Stomach (tissue), 8 donors: ENCODE measurements at regions not wholly inside any gene's neighbourhood (a gene's known extent, or its start where the extent isn't known, plus 50 kb on each side); places are given as distances from the start of the nearest gene placed in this dataset.
A peak's percentile ranks its signal among the peaks of the same experiment; 100 is the strongest.

ENCODE experiments used
- DNase-seq, 2 donors: peaks; one replicate each; pipeline versions ENCODE4 v3.0.0 to v3.0.0-alpha.2; 2013 to 2019
- H3K27ac ChIP-seq, 5 donors: fragments of 200-600 bp in 4 of 5; sonication (generic) in 4 of 5; one replicate each; pipeline ENCODE4 v1.5.1; 2013 to 2019; ENCODE audit warnings: mild to moderate bottlenecking in 1 of 5, moderate library complexity in 1 of 5
- H3K27me3 ChIP-seq, 3 donors: fragments of 200-600 bp; sonication (generic); one replicate each; pipeline ENCODE4 v1.5.1; 2017 to 2019; ENCODE audit warnings: mixed run types in 1 of 3
- H3K36me3 ChIP-seq, 4 donors: fragments of 200-600 bp; sonication (generic); 1 replicate in 3 of 4; 2 replicates in 1 of 4; pipeline ENCODE4 v1.5.1; 2016 to 2019
- H3K4me1 ChIP-seq, 4 donors: fragments of 200-600 bp; sonication (generic); one replicate each; pipeline ENCODE4 v1.5.1; 2016 to 2019
- H3K4me3 ChIP-seq, 4 donors: fragments of 200-600 bp; sonication (generic) in 3 of 4; one replicate each; pipeline ENCODE4 v1.5.1; 2016 to 2019; ENCODE audit warnings: mild to moderate bottlenecking in 1 of 4
- H3K9me3 ChIP-seq, 4 donors: fragments of 200-600 bp; sonication (generic); one replicate each; pipeline ENCODE4 v1.5.1; 2016 to 2019
- CTCF ChIP-seq, 7 experiments: fragments of 450-650 bp in 4 of 7; fragments of 200-600 bp in 3 of 7; sonication (generic) in 3 of 7; IDR thresholded peaks; one replicate each; pipeline ENCODE4 v1.5.1; 2016 to 2019; ENCODE audit warnings: antibody characterized with exemption in 7 of 7, control low read depth in 2 of 7, mild to moderate bottlenecking in 1 of 7
- EP300 ChIP-seq: sonication (generic); formaldehyde crosslinking; IDR thresholded peaks from one replicate; pipeline ENCODE4 v1.6.1; 2017; ENCODE audit warnings: antibody characterized with exemption
- POLR2A ChIP-seq, 4 donors: fragments of 450-650 bp; IDR thresholded peaks; one replicate each; pipeline ENCODE4 v1.6.1; 2016; ENCODE audit warnings: antibody characterized with exemption in 4 of 4, control low read depth in 2 of 4, mild to moderate bottlenecking in 1 of 4, moderate library complexity in 1 of 4
- POLR2AphosphoS5 ChIP-seq, 3 donors: sonication (generic); formaldehyde crosslinking; IDR thresholded peaks; one replicate each; pipeline ENCODE4 v1.6.1; 2016; ENCODE audit warnings: antibody characterized with exemption in 3 of 3
- WGBS, 5 donors: extraction: QIAGEN DNeasy Blood & Tissue Kit in 3 of 5; methylation state at CpG; one replicate each; pipeline versions ENCODE4 v1.1.5 to v1.1.7; 2013 to 2018; 5-methylcytosine and 5-hydroxymethylcytosine counted together
- intact Hi-C: fragments of 100-400 bp; cut with DNase I; formaldehyde crosslinking; loops from one replicate; pipeline ENCODE4 v1.15.1; 2023; ENCODE audit warnings: low total_unique reads
- donor health status: healthy with polysubstance abuse.
- donor health status: Bipolar disorder and iron deficiency.
- donor health status: healthy.

GRCh38 chr13:30151388-30151787, 156.0 kb downstream of the KATNAL1 start:
- Histone ChIP-seq H3K9me3 (no peaks in the 10 kb centered on the region), H3K4me3 (no peak overlapping the region), H3K36me3 (no peaks in the 10 kb centered on the region), H3K4me1 (no peaks in the 10 kb centered on the region), H3K27me3 (peaks cover 0 to 16% (median 0%) of the 10 kb centered on the region in 3 donors), H3K27ac (no peak overlapping the region)
- TF ChIP-seq POLR2A (IDR thresholded peaks at IDR 0.05) (no peak), POLR2AphosphoS5 (IDR thresholded peaks at IDR 0.05) (no peak), EP300 (no peak), CTCF (IDR thresholded peaks at IDR 0.05) (no peak)
- intact Hi-C loops, result no loop called here
- DNase-seq, result no peak
- WGBS, 5 donors, result 63 to 83% (median 81%) methylated on average over 5 of the region's 5 CpGs

GRCh38 chr13:30149248-30149647, 158.1 kb downstream of the KATNAL1 start:
- peak overlapping the region in 1 of 5 donors; percentile 72 for H3K27ac ChIP-seq
- DNase-seq, result no peak
- intact Hi-C loops, result loop anchor here (10.0 kb wide), 1 partner anchor 656 kb away; no protein-coding TSS in a partner anchor
- 94 to 100% (median 96%) methylated on average over 2 of the region's 2 CpGs for WGBS, 5 donors
- no peak overlapping the region for H3K4me3 ChIP-seq
- no peaks in the 10 kb centered on the region for H3K36me3 ChIP-seq
- H3K27me3 ChIP-seq, result peaks cover 0 to 7% (median 0%) of the 10 kb centered on the region in 3 donors
- H3K4me1 ChIP-seq, result no peaks in the 10 kb centered on the region
- no peaks in the 10 kb centered on the region for H3K9me3 ChIP-seq
- TF ChIP-seq CTCF (IDR thresholded peaks at IDR 0.05) (no peak), EP300 (no peak), POLR2A (IDR thresholded peaks at IDR 0.05) (no peak), POLR2AphosphoS5 (IDR thresholded peaks at IDR 0.05) (no peak)

GRCh38 chr13:30148786-30149185, 158.6 kb downstream of the KATNAL1 start:
- no peaks in the 10 kb centered on the region for H3K36me3 ChIP-seq
- peaks cover 0 to 3% (median 0%) of the 10 kb centered on the region in 3 donors for H3K27me3 ChIP-seq
- intact Hi-C loops, result loop anchor here (10.0 kb wide), 1 partner anchor 656 kb away; no protein-coding TSS in a partner anchor
- peak overlapping the region in 2 of 5 donors; percentile 50 to 72 for H3K27ac ChIP-seq
- 84 to 94% (median 89%) methylated on average over 8 of the region's 8 CpGs for WGBS, 5 donors
- no peak overlapping the region for H3K4me3 ChIP-seq
- no peaks in the 10 kb centered on the region for H3K9me3 ChIP-seq
- DNase-seq, result no peak
- peaks cover 0 to 3% (median 0%) of the 10 kb centered on the region in 4 donors for H3K4me1 ChIP-seq
- TF ChIP-seq POLR2AphosphoS5 (IDR thresholded peaks at IDR 0.05) (no peak), POLR2A (IDR thresholded peaks at IDR 0.05) (no peak), CTCF (IDR thresholded peaks at IDR 0.05) (no peak), EP300 (no peak)

GRCh38 chr13:30148171-30148754, 159.1 kb downstream of the KATNAL1 start:
- Histone ChIP-seq H3K4me3 (no peak overlapping the region), H3K9me3 (no peaks in the 10 kb centered on the region), H3K36me3 (no peaks in the 10 kb centered on the region), H3K4me1 (peaks cover 2 to 8% (median 4%) of the 10 kb centered on the region in 4 donors), H3K27ac (peak overlapping the region in 3 of 5 donors; percentile 9 to 72 (median 50)), H3K27me3 (no peaks in the 10 kb centered on the region)
- peak in 1 of 2 donors; percentile 43 for DNase-seq
- 64 to 78% (median 75%) methylated on average over 7 to 9 of the region's 9 CpGs for WGBS, 5 donors
- peak in 1 of 3 donors; percentile 13 for TF ChIP-seq POLR2AphosphoS5 (IDR thresholded peaks at IDR 0.05)
- no peak for TF ChIP-seq POLR2A (IDR thresholded peaks at IDR 0.05)
- intact Hi-C loops, result loop anchor here (10.0 kb wide), 1 partner anchor 657 kb away; no protein-coding TSS in a partner anchor

- Histone ChIP-seq H3K4me1 (peaks cover 10 to 17% (median 12%) of the 10 kb centered on the region in 4 donors), H3K4me3 (no peak overlapping the region), H3K27me3 (no peaks in the 10 kb centered on the region), H3K9me3 (no peaks in the 10 kb centered on the region), H3K27ac (peak overlapping the region in 3 of 5 donors; percentile 3 to 13 (median 9)), H3K36me3 (no peaks in the 10 kb centered on the region)
- WGBS, 5 donors, result 81 to 97% (median 93%) methylated on average over 2 of the region's 2 CpGs
- intact Hi-C loops, result loop anchor here (10.0 kb wide), 1 partner anchor 657 kb away; no protein-coding TSS in a partner anchor
- no peak for DNase-seq
- no peak for TF ChIP-seq EP300
- TF ChIP-seq POLR2A (IDR thresholded peaks at IDR 0.05), result no peak
- TF ChIP-seq POLR2AphosphoS5 (IDR thresholded peaks at IDR 0.05), result no peak
- no peak for TF ChIP-seq CTCF (IDR thresholded peaks at IDR 0.05)
Measured at GRCh38 chr13:30147421-30147820, 159.9 kb downstream of the KATNAL1 start.
